ENCODE measurements at regions not wholly inside any gene's neighbourhood (a gene's known extent, or its start where the extent isn't known, plus 50 kb on each side); places are given as distances from the start of the nearest gene placed in this dataset.

DNA sequence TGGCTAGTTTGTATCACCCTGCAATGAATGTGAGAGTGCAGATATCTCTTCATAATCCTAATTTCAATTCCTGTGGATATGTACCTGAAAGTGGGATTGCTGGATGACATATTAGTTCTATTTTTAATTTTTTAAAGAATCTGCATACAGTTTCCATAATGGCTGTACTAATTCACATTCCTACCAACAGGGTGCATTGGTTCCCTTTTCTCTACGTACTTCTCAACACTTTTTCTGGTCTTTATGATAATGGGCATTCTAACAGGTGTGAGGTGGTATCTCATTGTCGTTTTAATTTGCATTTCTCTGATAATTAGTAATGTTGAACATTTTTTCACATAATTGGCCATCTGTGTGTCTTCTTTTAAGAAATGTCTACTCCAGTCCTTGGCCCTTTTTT, 927.5 kb downstream of the DTWD2 start:
- TF ChIP-seq, protein P1, sequence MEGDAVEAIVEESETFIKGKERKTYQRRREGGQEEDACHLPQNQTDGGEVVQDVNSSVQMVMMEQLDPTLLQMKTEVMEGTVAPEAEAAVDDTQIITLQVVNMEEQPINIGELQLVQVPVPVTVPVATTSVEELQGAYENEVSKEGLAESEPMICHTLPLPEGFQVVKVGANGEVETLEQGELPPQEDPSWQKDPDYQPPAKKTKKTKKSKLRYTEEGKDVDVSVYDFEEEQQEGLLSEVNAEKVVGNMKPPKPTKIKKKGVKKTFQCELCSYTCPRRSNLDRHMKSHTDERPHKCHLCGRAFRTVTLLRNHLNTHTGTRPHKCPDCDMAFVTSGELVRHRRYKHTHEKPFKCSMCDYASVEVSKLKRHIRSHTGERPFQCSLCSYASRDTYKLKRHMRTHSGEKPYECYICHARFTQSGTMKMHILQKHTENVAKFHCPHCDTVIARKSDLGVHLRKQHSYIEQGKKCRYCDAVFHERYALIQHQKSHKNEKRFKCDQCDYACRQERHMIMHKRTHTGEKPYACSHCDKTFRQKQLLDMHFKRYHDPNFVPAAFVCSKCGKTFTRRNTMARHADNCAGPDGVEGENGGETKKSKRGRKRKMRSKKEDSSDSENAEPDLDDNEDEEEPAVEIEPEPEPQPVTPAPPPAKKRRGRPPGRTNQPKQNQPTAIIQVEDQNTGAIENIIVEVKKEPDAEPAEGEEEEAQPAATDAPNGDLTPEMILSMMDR (IDR thresholded peaks at IDR 0.05), result 0 out of 2 replicates have a peak, but pooled peaks have one; percentile 37
- TF ChIP-seq CBFB (CRISPR knock-in tag; IDR thresholded peaks at IDR 0.05; ENCODE audit: low read depth) (no peak), SMAD4 (CRISPR knock-in tag; IDR thresholded peaks at IDR 0.05) (no peak), TEAD4 (CRISPR knock-in tag; IDR thresholded peaks at IDR 0.05) (no peak), SP1 (CRISPR knock-in tag; conservative IDR thresholded peaks at IDR 0.05) (no peak), MXD4 (CRISPR knock-in tag; IDR thresholded peaks at IDR 0.05; ENCODE audit: borderline replicate concordance) (no peak), JUN (CRISPR knock-in tag; IDR thresholded peaks at IDR 0.05) (no peak)
- TF ChIP-seq, protein P2, sequence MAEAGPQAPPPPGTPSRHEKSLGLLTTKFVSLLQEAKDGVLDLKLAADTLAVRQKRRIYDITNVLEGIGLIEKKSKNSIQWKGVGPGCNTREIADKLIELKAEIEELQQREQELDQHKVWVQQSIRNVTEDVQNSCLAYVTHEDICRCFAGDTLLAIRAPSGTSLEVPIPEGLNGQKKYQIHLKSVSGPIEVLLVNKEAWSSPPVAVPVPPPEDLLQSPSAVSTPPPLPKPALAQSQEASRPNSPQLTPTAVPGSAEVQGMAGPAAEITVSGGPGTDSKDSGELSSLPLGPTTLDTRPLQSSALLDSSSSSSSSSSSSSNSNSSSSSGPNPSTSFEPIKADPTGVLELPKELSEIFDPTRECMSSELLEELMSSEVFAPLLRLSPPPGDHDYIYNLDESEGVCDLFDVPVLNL (CRISPR knock-in tag; IDR thresholded peaks at IDR 0.05; ENCODE audit: borderline replicate concordance, low read depth), result no peak
- TF ChIP-seq, protein P3, sequence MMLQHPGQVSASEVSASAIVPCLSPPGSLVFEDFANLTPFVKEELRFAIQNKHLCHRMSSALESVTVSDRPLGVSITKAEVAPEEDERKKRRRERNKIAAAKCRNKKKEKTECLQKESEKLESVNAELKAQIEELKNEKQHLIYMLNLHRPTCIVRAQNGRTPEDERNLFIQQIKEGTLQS (CRISPR knock-in tag; conservative IDR thresholded peaks at IDR 0.05), result no peak
- TF ChIP-seq, protein P4, sequence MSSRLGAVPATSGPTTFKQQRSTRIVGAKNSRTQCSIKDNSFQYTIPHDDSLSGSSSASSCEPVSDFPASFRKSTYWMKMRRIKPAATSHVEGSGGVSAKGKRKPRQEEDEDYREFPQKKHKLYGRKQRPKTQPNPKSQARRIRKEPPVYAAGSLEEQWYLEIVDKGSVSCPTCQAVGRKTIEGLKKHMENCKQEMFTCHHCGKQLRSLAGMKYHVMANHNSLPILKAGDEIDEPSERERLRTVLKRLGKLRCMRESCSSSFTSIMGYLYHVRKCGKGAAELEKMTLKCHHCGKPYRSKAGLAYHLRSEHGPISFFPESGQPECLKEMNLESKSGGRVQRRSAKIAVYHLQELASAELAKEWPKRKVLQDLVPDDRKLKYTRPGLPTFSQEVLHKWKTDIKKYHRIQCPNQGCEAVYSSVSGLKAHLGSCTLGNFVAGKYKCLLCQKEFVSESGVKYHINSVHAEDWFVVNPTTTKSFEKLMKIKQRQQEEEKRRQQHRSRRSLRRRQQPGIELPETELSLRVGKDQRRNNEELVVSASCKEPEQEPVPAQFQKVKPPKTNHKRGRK (CRISPR knock-in tag; IDR thresholded peaks at IDR 0.05; ENCODE audit: borderline replicate concordance), result no peak
- TF ChIP-seq, protein P5, sequence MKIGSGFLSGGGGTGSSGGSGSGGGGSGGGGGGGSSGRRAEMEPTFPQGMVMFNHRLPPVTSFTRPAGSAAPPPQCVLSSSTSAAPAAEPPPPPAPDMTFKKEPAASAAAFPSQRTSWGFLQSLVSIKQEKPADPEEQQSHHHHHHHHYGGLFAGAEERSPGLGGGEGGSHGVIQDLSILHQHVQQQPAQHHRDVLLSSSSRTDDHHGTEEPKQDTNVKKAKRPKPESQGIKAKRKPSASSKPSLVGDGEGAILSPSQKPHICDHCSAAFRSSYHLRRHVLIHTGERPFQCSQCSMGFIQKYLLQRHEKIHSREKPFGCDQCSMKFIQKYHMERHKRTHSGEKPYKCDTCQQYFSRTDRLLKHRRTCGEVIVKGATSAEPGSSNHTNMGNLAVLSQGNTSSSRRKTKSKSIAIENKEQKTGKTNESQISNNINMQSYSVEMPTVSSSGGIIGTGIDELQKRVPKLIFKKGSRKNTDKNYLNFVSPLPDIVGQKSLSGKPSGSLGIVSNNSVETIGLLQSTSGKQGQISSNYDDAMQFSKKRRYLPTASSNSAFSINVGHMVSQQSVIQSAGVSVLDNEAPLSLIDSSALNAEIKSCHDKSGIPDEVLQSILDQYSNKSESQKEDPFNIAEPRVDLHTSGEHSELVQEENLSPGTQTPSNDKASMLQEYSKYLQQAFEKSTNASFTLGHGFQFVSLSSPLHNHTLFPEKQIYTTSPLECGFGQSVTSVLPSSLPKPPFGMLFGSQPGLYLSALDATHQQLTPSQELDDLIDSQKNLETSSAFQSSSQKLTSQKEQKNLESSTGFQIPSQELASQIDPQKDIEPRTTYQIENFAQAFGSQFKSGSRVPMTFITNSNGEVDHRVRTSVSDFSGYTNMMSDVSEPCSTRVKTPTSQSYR (CRISPR knock-in tag; IDR thresholded peaks at IDR 0.05), result no peak
- TF ChIP-seq, protein P6, sequence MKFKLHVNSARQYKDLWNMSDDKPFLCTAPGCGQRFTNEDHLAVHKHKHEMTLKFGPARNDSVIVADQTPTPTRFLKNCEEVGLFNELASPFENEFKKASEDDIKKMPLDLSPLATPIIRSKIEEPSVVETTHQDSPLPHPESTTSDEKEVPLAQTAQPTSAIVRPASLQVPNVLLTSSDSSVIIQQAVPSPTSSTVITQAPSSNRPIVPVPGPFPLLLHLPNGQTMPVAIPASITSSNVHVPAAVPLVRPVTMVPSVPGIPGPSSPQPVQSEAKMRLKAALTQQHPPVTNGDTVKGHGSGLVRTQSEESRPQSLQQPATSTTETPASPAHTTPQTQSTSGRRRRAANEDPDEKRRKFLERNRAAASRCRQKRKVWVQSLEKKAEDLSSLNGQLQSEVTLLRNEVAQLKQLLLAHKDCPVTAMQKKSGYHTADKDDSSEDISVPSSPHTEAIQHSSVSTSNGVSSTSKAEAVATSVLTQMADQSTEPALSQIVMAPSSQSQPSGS (CRISPR knock-in tag; IDR thresholded peaks at IDR 0.05; ENCODE audit: borderline replicate concordance, low read depth), result no peak
- TF ChIP-seq, protein P7, sequence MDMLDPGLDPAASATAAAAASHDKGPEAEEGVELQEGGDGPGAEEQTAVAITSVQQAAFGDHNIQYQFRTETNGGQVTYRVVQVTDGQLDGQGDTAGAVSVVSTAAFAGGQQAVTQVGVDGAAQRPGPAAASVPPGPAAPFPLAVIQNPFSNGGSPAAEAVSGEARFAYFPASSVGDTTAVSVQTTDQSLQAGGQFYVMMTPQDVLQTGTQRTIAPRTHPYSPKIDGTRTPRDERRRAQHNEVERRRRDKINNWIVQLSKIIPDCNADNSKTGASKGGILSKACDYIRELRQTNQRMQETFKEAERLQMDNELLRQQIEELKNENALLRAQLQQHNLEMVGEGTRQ (CRISPR knock-in tag; IDR thresholded peaks at IDR 0.05), result no peak
- TF ChIP-seq, protein P8, sequence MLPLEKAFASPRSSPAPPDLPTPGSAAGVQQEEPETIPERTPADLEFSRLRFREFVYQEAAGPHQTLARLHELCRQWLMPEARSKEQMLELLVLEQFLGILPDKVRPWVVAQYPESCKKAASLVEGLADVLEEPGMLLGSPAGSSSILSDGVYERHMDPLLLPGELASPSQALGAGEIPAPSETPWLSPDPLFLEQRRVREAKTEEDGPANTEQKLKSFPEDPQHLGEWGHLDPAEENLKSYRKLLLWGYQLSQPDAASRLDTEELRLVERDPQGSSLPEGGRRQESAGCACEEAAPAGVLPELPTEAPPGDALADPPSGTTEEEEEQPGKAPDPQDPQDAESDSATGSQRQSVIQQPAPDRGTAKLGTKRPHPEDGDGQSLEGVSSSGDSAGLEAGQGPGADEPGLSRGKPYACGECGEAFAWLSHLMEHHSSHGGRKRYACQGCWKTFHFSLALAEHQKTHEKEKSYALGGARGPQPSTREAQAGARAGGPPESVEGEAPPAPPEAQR (CRISPR knock-in tag; IDR thresholded peaks at IDR 0.05), result no peak
